ENCODE measurements at regions not wholly inside any gene's neighbourhood (a gene's known extent, or its start where the extent isn't known, plus 50 kb on each side); places are given as distances from the start of the nearest gene placed in this dataset.

GRCh38 chr9:80804873-80805272 is 884.5 kb downstream of the TLE1 start:
- TF ChIP-seq CTCF (conservative IDR thresholded peaks at IDR 0.05) (no peak), EZH2 (IDR thresholded peaks at IDR 0.05; ENCODE audit: low read depth) (no peak)
